MV-4-11 (cell line): ENCODE measurements at regions not wholly inside any gene's neighbourhood (a gene's known extent, or its start where the extent isn't known, plus 50 kb on each side); places are given as distances from the start of the nearest gene placed in this dataset.
A peak's percentile ranks its signal among the peaks of the same experiment; 100 is the strongest.
"Not testable (repeated sequence)": the region's sequence is repeated elsewhere in the genome, so short reads cannot be mapped to it uniquely, and the experiment has no call there.

Experiments used
- DNase-seq: peaks from one replicate; lab custom pipeline; 2025; lab: John Stamatoyannopoulos, UW

DNA sequence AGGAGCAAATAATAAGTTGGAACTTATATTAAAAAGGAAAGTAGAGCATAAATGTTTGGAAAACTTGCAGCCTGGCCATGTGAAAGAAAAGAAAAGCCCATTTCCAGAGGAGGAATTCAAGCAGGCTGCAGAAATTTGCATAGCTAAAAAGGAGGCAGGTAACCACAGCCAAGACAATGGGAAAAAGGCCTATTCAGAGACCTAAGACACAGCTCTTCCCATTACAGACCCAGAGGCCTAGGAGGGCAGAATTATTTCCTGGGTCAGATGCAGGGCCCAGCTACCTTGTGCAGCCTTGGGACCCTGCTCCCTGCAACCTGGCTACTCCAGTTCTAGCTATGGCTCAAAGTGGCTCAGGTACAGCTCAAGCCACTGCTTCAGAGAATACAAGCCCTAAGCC is 234.6 kb upstream of the BCHE start:
- no peak for DNase-seq

DNA sequence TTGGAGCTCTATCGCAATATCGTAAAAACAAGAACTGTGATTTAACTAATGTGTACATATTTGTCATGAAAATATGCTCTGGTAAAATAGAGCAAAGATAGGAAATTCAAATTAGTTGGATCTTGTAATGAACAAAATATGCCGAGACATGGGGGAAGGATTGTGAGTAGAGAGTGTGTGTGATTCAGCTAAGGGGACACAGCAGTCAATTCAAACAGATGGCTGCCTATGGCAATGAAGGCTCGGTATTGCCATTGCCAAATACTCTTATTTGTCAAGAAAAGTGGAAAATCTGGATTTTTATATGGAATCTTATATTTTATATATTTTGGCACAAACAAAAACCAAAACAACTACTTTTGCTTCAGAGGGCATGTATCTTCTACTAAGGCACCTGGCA is 227.3 kb upstream of the BCHE start:
- no peak for DNase-seq

DNA sequence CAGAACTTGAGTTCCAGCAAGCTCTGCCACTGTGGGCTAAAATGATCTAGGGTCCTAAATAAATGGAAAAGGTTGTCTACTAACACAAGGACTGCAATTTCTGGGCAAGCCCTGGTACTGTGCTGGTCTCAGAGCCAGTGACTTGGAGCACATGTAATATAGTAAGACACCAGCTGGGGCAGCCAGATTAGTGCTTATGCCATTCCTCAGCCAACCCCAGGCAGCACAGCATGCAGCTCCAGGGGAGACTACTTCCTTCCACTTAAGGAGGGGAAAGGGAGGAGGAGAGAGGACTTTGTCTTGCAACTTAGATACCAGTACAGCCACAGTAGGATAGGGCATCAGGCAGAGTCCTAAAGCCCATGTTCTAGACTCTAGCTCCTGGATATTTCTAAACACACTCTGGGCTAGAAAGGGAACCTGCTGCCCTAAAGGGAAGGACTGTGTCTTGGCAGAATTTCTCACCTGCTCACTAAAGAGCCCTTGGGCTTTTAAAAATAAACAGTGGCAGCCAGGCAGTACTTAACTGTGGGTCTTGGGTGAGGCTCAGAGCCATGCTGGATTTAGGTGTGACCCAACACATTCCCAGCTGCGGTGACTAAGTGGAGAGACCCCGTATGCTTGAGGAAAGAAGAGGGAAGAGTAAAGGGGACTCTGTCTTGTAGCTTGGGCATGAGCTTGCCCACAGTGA is 223.7 kb upstream of the BCHE start:
- no peak for DNase-seq

DNA sequence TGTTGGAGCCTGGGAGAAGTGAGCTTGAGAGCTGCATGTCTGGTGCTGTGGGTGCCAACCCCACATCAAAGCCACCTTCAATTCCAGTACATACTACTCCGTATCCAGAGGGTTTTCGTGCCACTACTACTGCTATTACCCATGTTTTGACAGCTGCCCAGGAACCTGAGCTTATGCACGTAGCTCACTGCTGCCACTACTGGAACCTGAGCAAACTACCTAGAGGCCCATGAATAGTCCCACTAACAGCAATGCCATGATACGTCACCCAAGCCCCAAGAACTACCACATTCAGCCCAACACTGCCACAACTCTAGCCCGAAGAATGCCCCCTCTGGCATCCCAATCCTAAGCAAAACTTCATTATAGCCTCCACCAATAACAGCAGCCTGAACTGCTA is 215.2 kb upstream of the BCHE start:
- no peak for DNase-seq

DNA sequence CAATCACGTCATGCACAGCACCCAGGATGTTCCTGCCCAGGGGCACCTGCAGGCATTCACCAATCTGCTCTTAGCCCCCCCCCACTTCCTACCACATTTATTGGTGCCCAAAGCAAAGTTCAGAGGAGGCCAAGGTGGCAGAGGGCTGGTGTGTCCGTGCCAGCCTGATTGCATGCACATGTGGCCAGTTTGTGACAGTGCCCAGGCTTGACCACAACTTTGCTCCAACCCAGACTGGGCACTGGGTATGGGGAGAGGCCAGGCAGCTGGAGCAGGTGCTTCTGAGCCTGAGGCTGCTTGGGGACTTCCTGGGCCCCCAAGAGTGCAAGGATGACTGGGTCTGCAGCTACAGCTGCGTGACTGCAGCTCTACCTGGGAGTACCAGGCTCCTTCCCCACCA is 192.3 kb upstream of the BCHE start:
- DNase-seq, result no peak

DNA sequence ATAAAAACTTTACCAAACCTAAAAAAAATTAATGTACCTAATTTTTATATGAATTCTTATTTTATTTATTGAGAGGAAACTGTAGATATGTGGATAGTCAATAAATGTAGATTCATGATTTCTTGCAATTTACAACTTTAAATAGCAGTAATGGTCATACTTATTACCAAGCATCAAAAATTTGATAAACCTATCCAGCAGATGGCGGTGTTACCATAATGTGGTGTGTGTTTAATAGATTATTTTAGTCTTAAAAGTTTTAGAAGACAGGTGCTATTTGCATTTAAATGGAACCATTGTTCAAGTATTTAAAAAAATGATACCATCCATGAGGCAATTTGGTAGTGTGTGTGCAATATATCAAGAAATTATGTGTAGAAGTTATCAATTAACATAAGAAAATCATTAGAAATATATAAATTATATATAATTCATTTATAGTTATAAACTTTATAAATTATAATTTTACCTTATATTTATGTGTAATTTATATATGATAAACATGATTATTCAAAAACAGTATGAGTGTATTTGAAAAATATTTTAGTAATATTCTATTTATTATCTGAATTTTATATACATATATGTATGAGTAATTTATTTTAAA is 176.0 kb upstream of the BCHE start:
- DNase-seq, result peak; percentile 1

DNA sequence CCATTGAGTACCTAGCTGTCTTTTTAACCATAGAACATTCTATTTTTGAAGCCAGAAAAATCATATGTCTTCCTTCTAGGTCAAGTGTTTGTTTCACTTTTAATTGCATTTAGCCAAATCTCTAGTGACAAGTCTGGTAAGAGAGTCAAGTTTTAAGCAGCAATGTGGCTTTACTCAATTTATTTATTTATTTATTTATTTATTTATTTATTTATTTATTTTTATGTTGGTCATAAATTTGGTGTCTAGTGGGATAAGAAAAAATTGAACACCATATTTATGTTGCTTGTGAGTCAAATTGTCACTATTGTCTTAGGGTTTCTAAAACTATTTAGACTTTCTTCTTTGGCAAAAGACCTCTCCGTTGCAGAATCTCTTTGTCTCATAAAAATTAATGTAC is 174.5 kb upstream of the BCHE start:
- no peak for DNase-seq

DNA sequence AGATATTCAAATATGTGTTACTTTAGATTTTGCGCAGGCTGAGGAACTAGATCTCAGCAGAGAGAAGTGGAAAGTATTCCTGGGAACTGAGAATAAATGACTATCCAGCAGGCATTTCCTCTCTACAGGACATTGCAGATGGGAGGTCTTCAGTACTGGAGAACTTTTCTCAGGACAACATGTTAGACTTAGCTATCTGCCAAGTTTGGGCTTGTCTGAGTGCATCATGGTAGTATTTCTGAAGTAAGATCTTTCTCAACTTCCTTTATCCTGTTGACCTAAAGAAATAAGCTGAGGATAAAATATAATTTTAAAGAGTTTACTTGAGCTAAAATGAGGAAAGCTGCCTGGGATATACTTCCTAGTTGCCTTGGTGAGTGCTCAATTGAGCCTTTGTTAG is 167.9 kb upstream of the BCHE start:
- DNase-seq, result no peak

DNA sequence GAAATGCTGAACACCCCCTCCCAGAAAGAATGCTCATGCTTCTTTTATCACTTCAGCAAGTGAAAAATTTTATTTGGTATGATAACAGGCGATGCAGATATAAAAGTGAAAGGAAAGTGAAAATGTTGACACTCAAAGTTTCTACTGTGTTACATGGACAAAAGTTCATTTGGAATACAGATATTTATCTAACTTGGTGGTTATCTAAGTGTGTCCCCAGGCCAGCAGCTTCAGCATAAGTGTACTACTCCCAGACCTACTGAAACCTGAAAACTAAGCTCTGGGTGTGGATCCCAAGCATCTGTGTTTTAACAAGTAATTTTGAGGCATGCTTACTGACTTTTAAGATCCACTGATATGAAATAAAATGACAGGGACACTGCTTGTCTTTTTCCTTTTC is 157.1 kb upstream of the BCHE start:
- DNase-seq, result no peak

DNA sequence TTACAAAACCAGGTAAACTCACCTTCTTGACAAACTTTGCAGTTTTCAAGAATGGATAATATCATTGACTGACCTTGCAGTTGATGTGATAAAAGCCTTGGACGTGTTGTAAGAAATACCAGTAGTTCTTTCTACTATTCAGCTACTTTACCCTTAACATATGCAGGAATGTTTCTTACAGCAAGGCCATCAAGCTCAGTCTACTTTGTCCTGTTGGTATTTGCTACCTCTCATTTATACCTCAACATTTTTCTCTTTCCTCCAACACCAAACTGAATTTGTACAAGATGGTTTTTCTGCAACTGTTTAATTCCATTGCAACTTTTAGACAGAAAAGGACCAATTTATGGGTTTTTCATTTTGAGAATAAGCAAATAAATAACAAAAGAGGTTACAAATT is 147.4 kb upstream of the BCHE start:
- DNase-seq, result no peak

DNA sequence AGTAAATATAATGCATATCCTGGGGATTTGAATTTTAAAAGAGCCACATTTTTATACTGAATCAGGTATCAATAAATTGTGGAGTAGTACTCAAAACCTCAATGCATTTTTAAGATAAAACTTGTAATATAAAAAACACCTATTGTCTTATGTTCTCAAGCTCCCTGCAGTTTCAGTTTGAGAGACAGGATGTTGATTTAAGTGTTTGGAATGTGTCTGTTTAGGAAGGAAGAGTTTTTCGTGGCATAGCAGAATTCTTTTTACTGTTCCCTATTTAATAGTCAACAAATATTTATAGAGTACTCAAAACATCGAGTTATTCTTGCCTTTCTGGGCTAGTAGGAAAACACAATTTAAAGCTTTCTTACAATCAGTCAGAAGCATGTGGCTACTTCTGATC is 146.1 kb upstream of the BCHE start:
- DNase-seq, result no peak

DNA sequence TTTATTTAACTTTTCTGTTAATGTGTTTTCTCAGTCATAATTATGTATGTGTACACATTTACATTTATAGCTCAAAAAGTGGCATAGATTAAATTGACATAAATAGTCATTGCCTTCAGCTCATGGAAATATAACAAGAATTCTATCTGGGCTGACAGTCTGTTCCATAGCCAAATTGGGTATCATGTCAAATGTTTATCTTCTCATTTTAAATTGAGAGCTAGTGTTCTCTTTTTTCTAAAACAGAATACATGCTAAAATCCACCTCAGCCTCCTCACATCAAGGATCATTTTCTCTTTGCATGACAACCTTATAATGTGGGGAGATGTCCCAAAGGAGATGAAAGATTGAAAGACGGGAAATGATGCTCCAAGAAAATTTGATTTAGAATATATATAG is 144.1 kb upstream of the BCHE start:
- no peak for DNase-seq

DNA sequence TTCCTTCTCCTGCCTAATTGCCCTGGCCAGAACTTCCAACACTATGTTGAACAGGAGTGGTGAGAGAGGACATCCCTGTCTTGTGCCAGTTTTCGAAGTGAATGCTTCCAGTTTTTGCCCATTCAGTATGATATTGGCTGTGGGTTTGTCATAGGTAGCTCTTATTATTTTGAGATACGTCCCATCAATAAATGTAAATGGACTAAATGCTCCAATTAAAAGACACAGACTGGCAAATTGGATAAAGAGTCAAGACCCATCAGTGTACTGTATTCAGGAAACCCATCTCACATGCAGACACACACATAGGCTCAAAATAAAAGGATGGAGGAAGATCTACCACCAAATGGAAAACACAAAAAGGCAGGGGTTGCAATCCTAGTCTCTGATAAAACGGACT is 123.6 kb upstream of the BCHE start:
- DNase-seq, result not testable (repeated sequence)

DNA sequence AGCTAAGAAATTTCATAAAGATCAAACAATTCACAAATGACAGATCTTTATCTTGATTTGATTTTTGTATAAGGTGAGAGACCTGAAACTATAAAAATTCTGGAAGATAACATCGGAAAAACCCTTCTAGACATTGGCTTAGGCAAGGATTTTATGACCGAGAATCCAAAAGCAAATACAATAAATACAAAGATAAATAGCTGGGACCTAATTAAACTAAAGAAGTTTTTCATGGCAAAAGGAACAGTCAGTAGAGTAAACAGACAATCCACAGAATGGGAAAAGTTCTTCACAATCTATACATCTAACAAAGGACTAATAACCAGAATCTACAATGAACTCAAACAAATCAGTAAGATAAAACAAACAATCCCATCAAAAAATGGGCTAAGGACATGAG is 116.9 kb upstream of the BCHE start:
- no peak for DNase-seq

DNA sequence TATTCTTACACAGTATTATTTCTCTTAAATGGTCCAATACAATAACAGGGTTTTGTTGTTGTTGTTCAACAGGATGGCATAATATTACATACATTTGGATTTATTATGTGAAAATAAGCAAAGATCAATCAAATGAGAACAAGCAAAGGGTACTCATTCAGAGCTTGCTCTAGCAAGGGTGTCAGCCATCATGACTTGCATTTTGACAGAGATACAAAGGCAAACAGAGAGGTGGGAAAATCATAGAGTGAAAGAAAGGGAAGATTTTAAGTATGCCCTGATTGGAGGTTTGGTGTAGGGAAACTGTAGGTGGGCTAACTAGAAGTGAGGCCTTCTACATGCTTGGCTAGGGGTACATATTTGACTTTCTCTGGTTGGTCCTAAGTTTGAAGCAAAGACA is 109.1 kb upstream of the BCHE start:
- DNase-seq, result no peak

DNA sequence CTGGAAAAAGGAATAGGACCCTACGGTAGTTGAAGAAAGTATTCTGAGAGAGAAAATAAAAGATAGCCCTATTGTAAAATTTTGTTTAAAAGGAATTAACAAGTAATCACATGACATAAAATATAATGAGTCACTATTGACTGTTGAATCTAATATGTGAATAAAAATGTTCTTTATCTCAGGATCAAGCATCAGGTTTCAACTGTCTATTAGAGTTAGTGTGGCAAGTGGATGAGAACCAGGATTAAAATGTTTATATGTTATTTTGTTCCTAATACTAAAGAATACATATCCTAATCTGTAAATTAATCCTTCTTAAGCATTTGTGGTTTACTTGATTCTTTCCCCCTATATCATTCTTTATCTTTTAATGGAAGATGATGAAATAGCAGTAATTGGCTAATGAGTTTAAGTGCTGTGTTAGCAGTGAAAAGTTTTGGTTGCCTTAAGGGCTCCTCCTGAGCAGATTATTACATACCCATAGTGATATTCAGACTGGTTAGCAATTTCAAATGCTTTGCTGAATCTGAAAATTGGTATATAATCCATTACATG is 101.8 kb upstream of the BCHE start:
- no peak for DNase-seq

DNA sequence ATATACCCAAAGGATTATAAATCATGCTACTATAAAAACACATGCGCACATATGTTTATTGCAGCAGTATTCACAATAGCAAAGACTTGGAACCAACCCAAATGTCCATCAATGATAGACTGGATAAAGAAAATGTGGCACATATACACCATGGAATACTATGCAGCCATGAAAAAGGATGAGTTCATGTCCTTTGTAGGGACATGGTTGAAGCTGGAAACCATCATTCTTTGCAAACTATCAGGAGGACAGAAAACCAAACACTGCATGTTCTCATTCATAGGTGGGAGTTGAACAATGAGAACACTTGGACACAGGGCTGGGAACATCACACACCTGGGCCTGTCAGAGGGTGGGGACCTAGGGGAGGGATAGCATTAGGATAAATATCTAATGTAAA is 98.9 kb upstream of the BCHE start:
- DNase-seq, result not testable (repeated sequence)

DNA sequence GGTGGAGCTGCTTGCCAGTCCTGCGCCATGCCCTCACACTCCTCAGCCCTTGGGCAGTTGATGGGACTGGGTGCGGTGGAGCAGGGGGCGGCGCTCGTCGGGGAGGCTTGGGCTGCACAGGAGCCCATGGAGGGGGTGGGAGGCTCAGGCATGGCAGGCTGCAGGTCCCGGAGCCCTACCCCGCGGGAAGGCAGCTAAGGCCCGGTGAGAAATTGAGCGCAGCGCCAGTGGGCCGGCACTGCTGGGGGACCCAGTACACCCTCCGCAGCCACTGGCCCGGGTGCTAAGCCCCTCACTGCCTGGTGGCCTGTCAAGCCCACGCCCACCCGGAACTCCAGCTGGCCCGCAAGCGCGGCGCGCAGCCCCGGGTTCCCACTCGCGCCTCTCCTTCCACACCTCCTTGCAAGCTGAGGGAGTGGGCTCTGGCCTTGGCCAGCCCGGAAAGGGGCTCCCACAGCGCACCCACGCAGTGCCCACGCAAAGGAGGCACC is 87.1 kb upstream of the BCHE start:
- DNase-seq, result not testable (repeated sequence)

DNA sequence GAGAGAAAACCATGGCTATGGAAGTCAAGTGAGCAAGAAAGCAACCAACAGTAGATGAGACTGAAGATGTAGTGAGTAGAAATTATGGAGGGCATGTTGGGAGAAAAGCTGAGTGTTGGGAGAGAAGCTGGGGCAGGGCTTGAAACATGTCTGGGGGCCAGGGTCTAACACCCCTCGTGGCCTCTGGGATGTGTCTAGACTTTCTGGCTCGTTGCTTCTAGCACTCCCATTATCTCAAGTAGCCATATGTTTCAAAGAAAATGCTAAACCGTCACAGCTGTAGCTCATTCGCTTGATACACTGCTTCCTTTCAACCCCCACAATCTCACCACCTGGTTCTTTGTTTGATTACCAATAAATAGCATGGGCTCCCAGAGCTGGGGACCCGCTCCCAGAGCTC is 83.8 kb upstream of the BCHE start:
- no peak for DNase-seq

DNA sequence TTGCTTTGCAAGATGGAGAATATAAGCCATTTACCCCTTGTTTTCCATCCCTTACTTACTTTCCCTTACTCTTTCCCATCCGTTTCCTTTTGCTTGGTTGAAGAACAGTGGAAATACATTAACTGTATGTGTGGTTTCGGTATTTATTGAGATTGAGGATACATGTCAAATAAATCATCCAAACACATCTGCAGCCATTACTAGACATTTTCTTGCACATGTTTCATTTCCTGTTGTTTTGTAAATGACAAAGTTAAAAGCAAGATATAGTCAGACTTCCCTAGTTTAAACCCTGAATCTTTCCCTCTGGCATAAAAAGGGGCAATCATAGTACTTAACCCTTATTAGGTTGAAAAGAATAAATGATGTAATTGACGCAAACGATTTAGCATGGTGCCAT is 82.1 kb upstream of the BCHE start:
- peak; percentile 54 for DNase-seq

DNA sequence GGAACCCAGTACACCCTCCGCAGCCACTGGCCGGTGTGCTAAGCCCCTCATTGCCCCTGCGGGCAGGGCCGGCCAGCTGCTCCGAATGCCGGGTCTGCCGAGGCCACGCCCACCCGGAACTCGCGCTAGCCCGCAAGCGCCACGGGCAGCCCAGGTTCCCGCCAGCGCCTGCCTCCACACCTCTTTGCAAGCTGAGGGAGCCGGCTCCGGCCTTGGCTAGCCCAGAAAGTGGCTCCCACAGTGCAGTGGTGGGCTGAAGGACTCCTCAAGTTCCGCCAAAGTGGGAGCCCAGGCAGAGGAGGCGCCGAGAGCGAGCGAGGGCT is 81.4 kb upstream of the BCHE start:
- DNase-seq, result no peak

DNA sequence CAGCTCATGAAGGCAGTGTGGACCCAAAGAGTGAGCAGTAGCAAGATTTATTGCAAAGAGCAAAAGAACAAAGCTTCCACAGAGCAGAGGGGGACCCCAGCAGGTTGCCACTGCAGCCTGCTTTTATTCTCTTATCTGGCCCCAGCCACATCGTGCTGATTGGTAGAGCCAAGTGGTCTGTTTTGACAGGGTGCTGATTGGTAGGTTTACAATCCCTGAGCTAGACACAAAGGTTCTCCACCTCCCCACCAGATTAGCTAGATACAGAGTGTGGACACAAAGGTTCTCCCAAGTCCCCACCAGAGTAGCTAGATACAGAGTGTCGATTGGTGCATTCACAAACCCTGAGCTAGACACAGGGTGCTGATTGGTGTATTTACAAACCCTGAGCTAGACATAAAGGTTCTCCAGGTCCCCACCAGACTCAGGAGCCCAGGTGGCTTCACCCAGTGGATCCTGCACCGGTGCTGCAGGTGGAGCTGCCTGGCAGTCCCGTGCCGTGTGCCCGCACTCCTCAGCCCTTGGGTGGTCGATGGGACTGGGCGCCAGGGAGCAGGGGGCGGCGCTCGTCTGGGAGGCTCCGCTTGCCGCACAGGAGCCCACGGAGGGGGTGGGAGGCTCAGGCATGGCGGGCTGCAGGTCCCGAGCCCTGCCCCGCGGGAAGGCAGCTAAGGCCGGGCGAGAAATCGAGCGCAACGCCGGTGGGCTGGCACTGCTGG is 80.9 kb upstream of the BCHE start:
- not testable (repeated sequence) for DNase-seq

DNA sequence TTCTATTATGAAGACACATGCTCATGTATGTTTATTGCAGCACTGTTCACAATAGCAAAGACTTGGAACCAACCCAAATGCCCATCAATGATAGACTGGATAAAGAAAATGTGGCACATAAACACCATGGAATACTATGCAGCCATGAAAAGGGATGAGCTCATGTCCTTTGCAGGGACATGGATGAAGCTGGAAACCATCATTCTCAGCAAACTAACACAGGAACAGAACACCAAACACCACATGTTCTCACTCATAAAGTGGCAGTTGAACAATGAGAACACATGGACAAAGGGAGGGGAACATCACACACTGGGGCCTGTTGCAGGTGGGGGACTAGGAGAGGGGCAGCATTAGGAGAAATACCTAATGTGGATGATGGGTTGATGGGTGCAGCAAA is 77.9 kb upstream of the BCHE start:
- not testable (repeated sequence) for DNase-seq
